Mesendoderm (in vitro differentiated cells): ENCODE measurements at regions not wholly inside any gene's neighbourhood (a gene's known extent, or its start where the extent isn't known, plus 50 kb on each side); places are given as distances from the start of the nearest gene placed in this dataset. TPM values are rescaled to one million over a fixed set of nuclear protein-coding genes. Genes with fewer than 3 reads are reported as not detected.

Experiments used
- DNase-seq: peaks from one replicate; pipeline ENCODE4 v3.0.0; 2013
- H2AK5ac ChIP-seq: 2 replicates; pipeline ENCODE4 v1.6.1; 2013; ENCODE audit warnings: low read length, inconsistent platforms
- H2BK120ac ChIP-seq: 2 replicates; pipeline ENCODE4 v1.6.1; 2013; ENCODE audit warnings: low read depth, mild to moderate bottlenecking, low read length, moderate library complexity, mixed read lengths
- H2BK15ac ChIP-seq: replicated peaks from 2 replicates; pipeline ENCODE4 v1.6.1; 2013; ENCODE audit warnings: low read depth, mild to moderate bottlenecking, moderate library complexity
- H2BK5ac ChIP-seq: 2 replicates; pipeline ENCODE4 v1.6.1; 2013; ENCODE audit warnings: low read length, inconsistent platforms
- H3K18ac ChIP-seq: 2 replicates; pipeline ENCODE4 v1.6.1; 2013; ENCODE audit warnings: mild to moderate bottlenecking, low read length, mixed read lengths
- H3K23ac ChIP-seq: one replicate; pipeline ENCODE4 v1.6.1; 2013; ENCODE audit warnings: low read length
- H3K27ac ChIP-seq: 2 replicates; pipeline ENCODE4 v1.5.1; 2013; ENCODE audit warnings: low read depth, mild to moderate bottlenecking, inconsistent platforms, low read length, moderate library complexity
- H3K27me3 ChIP-seq: 2 replicates; pipeline ENCODE4 v1.6.1; 2013; ENCODE audit warnings: low read length, control low read depth, mild to moderate bottlenecking, inconsistent platforms; ENCODE audit not compliant: insufficient read depth, poor library complexity
- H3K36me3 ChIP-seq: 2 replicates; pipeline ENCODE4 v1.6.1; 2013; ENCODE audit warnings: low read length, inconsistent platforms; ENCODE audit not compliant: control insufficient read depth, insufficient read depth
- H3K4ac ChIP-seq: one replicate; pipeline ENCODE4 v1.6.1; 2013; ENCODE audit warnings: low read depth, mild to moderate bottlenecking, low read length, moderate library complexity
- H3K4me1 ChIP-seq: 2 replicates; pipeline ENCODE4 v1.6.1; 2013; ENCODE audit warnings: low read depth, low read length, inconsistent platforms; ENCODE audit not compliant: control insufficient read depth
- H3K4me2 ChIP-seq: 2 replicates; pipeline ENCODE4 v1.6.1; 2013; ENCODE audit warnings: low read length
- H3K4me3 ChIP-seq: 2 replicates; pipeline ENCODE4 v1.5.1; 2013; ENCODE audit warnings: mild to moderate bottlenecking, low read length
- H3K56ac ChIP-seq: one replicate; pipeline ENCODE4 v1.6.1; 2013; ENCODE audit warnings: low read length
- H3K79me1 ChIP-seq: 2 replicates; pipeline ENCODE4 v1.6.1; 2013; ENCODE audit warnings: low read length, inconsistent platforms
- H3K79me2 ChIP-seq: 2 replicates; pipeline ENCODE4 v1.6.1; 2013; ENCODE audit warnings: mild to moderate bottlenecking, low read length; ENCODE audit not compliant: control insufficient read depth, insufficient read depth
- H3K9ac ChIP-seq: 2 replicates; pipeline ENCODE4 v1.6.1; 2013; ENCODE audit warnings: low read length, inconsistent platforms
- H4K5ac ChIP-seq: one replicate; pipeline ENCODE4 v1.6.1; 2013; ENCODE audit warnings: low read length
- H4K8ac ChIP-seq: one replicate; pipeline ENCODE4 v1.6.1; 2013; ENCODE audit warnings: low read depth, mild to moderate bottlenecking, control low read depth, low read length, moderate library complexity
- WGBS: extraction: QIAGEN DNeasy Blood & Tissue Kit; methylation state at CpG from one replicate; pipeline ENCODE4 v1.1.7; 2013; ENCODE audit warnings: low lambda C conversion rate, missing lambda C conversion rate; ENCODE audit not compliant: insufficient coverage; ENCODE audit errors: extremely low coverage; 5-methylcytosine and 5-hydroxymethylcytosine counted together
- small RNA-seq: library from polyadenylated mRNA; stranded (forward); fragments of <200 nt; extraction: miRNeasy Mini kit (QIAGEN cat#:217004); gene quantifications from one replicate; pipeline ENCODE3, GENCODE V24; 2013; ENCODE audit not compliant: insufficient read depth

DNA sequence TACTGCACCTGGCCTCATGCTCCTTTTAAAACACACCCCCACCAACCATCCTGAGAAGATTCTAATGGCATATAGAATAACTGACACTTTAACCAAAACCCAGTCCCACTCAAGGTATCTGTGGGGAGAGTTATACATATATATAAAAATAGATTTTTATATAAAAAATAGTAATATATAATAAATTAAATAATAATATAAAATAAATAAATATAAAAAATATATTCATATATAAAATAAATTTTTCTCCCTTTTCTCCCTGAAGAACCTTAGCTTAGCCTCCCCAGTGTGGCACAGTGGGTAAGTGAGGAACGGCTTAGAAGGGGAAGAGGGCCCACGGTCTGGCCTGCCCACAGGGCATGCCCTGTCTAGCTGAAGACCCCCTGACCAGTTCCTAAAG lies 51.1 kb upstream of the SSBP2 start:
- Histone ChIP-seq H3K23ac (peak overlapping the region; percentile 12), H3K4me1 (no peaks in the 10 kb centered on the region), H3K79me2 (no peaks in the 10 kb centered on the region), H3K9ac (no peak overlapping the region), H3K4me3 (no peak overlapping the region), H3K18ac (no peak overlapping the region), H3K27ac (no peak overlapping the region), H3K27me3 (no peaks in the 10 kb centered on the region), H4K5ac (no peak overlapping the region), H3K36me3 (no peaks in the 10 kb centered on the region), H3K79me1 (no peaks in the 10 kb centered on the region), H2BK120ac (no peak overlapping the region), H2BK15ac (no peak overlapping the region), H3K4me2 (no peak overlapping the region), H2BK5ac (no peak overlapping the region), H3K4ac (no peak overlapping the region), H3K56ac (no peak overlapping the region), H4K8ac (no peak overlapping the region), H2AK5ac (no peak overlapping the region)
- no CpG with 5 or more reads among the region's 2 CpGs for WGBS
- DNase-seq, result no peak

DNA sequence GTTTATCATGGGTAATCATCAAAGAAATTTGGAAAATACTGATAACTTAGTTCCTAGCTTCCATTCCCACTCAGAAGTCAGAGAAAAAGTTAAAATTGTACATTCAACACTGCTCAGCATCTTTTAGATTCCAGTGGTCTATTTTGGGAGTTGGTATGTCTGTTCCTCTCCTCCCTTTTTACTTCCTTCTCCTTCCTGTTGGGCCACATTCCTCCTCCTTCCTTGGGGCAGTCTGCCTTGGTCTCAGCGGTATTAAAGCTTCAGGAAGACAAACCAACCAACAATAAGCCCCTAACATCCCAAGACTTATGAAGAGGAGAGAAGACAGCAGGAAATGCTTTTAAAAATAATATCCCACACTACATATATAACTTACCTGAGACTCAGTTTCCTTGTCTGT lies 49.9 kb upstream of the SSBP2 start:
- WGBS, result no CpG with 5 or more reads among the region's 1 CpG
- H3K27me3 ChIP-seq, result no peaks in the 10 kb centered on the region
- no peak overlapping the region for H3K56ac ChIP-seq
- no peak overlapping the region for H2BK15ac ChIP-seq
- H3K27ac ChIP-seq, result no peak overlapping the region
- no peak overlapping the region for H2BK120ac ChIP-seq
- DNase-seq, result peak; percentile 57
- H2BK5ac ChIP-seq, result no peak overlapping the region
- H3K4me2 ChIP-seq, result no peak overlapping the region
- H3K4me1 ChIP-seq, result no peaks in the 10 kb centered on the region
- H2AK5ac ChIP-seq, result no peak overlapping the region
- H3K9ac ChIP-seq, result no peak overlapping the region
- H3K18ac ChIP-seq, result no peak overlapping the region
- H3K79me2 ChIP-seq, result no peaks in the 10 kb centered on the region
- H4K5ac ChIP-seq, result no peak overlapping the region
- H4K8ac ChIP-seq, result no peak overlapping the region
- H3K36me3 ChIP-seq, result no peaks in the 10 kb centered on the region
- no peaks in the 10 kb centered on the region for H3K79me1 ChIP-seq
- no peak overlapping the region for H3K23ac ChIP-seq
- H3K4me3 ChIP-seq, result no peak overlapping the region
- H3K4ac ChIP-seq, result no peak overlapping the region

Small RNA genes in the stretch of these regions (small RNA-seq; reads per million reads assigned to genes)
- not detected for gene SEM1P1
